K562 (cell line): ENCODE measurements at regions not wholly inside any gene's neighbourhood (a gene's known extent, or its start where the extent isn't known, plus 50 kb on each side); places are given as distances from the start of the nearest gene placed in this dataset.
A peak's percentile ranks its signal among the peaks of the same experiment; 100 is the strongest.

Experiments used
- ATAC-seq: fragments of 200-7000 bp; cut with Tn5 transposase; 3 replicates; pipeline ENCODE4 v1.9.1; 2020; ENCODE audit warnings: moderate library complexity
- BruUV-seq: library from RNA; stranded (reverse); fragments of 400-500 nt; replicated peaks from 2 replicates; lab custom pipeline; 2021; lab: Mats Ljungman, UMichigan
- CTCF ChIA-PET: fragments of 300-600 bp; formaldehyde crosslinking; extraction: SDS; loops from one replicate; lab custom pipeline; 2021; ENCODE audit warnings: low intra/inter-chr PET ratio; lab: Yijun Ruan, JAX
- POLR2A ChIA-PET: fragments of 300-600, 350-650 bp; sonication (Branson Sonifier 250); formaldehyde crosslinking; extraction: SDS; loops from one replicate; lab custom pipeline; 2021; ENCODE audit warnings: antibody characterized with exemption, inconsistent platforms; lab: Yijun Ruan, JAX
- DNase-seq, 4 experiments: peaks; one replicate each; pipeline versions ENCODE4 v3.0.0 to v3.0.0-alpha.2; 2011 to 2018; ENCODE audit warnings: low spot score in 3 of 4, mixed read lengths in 3 of 4; ENCODE audit errors: extremely low read depth in 1 of 4
- FAIRE-seq: peaks from 2 replicates; lab custom pipeline; 2011; peaks lifted over from hg19 to GRCh38; lab: Jason Lieb, UNC
- H2AFZ ChIP-seq: 2 replicates; pipeline ENCODE4 v1.6.0; 2011; ENCODE audit warnings: low read depth, low read length, control low read depth, inconsistent platforms
- H3K27ac ChIP-seq: fragments of 200-600 bp; 3 replicates; pipeline ENCODE4 v1.8.0; 2011; ENCODE audit warnings: low read depth, mild to moderate bottlenecking, control low read depth, inconsistent platforms, low read length, moderate library complexity, mixed read lengths; ENCODE audit errors: extremely low read depth
- H3K27me3 ChIP-seq, 2 experiments: fragments of 300-600 bp in 1 of 2; 2 replicates in 1 of 2; 3 replicates in 1 of 2; pipeline versions ENCODE4 v1.6.0 to v1.8.0; 2011; ENCODE audit warnings: inconsistent platforms in 2 of 2, low read length in 2 of 2, mild to moderate bottlenecking in 1 of 2, mixed read lengths in 1 of 2, moderate library complexity in 1 of 2; ENCODE audit not compliant: control insufficient read depth in 2 of 2, insufficient read depth in 2 of 2
- H3K36me3 ChIP-seq: fragments of 300-600 bp; 3 replicates; pipeline ENCODE4 v1.8.0; 2011; ENCODE audit warnings: mild to moderate bottlenecking, low read length, inconsistent platforms; ENCODE audit not compliant: control insufficient read depth, insufficient read depth
- H3K4me1 ChIP-seq, 2 experiments: fragments of 200-600 bp in 1 of 2; replicated peaks in 1 of 2; 2 replicates in 1 of 2; 3 replicates in 1 of 2; pipeline versions ENCODE4 v1.5.1 to v1.8.0; 2011; ENCODE audit warnings: inconsistent platforms in 2 of 2, low read length in 2 of 2, mild to moderate bottlenecking in 1 of 2, mixed read lengths in 1 of 2, moderate library complexity in 1 of 2; ENCODE audit not compliant: control insufficient read depth in 2 of 2, insufficient read depth in 2 of 2
- H3K4me2 ChIP-seq: 2 replicates; pipeline ENCODE4 v1.6.1; 2011; ENCODE audit warnings: low read length, control low read depth, inconsistent platforms, mixed read lengths; ENCODE audit not compliant: insufficient read depth
- H3K4me3 ChIP-seq: fragments of 200-600 bp; sonication (generic), shearing (Covaris generic); 2 replicates; pipeline ENCODE4 v1.5.1; 2016; ENCODE audit warnings: control low read depth, inconsistent platforms
- H3K79me2 ChIP-seq: fragments of 200-600 bp; 3 replicates; pipeline ENCODE4 v1.8.0; 2011; ENCODE audit warnings: low read length, inconsistent platforms; ENCODE audit not compliant: control insufficient read depth, insufficient read depth
- H3K9ac ChIP-seq, 2 experiments: 2 replicates each; pipeline versions ENCODE4 v1.6.0 to v1.6.1; 2011; ENCODE audit warnings: low read depth in 2 of 2, low read length in 2 of 2, control low read depth in 1 of 2, inconsistent platforms in 1 of 2, mild to moderate bottlenecking in 1 of 2, mixed read lengths in 1 of 2; ENCODE audit not compliant: insufficient read depth in 1 of 2
- H3K9me1 ChIP-seq: one replicate; pipeline ENCODE4 v1.6.0; 2011; ENCODE audit warnings: inconsistent platforms, mild to moderate bottlenecking, low read length, moderate library complexity; ENCODE audit not compliant: control insufficient read depth, insufficient read depth
- H3K9me3 ChIP-seq: replicated peaks from 2 replicates; pipeline ENCODE4 v1.5.1; 2011; ENCODE audit warnings: low read depth, low read length, inconsistent platforms; ENCODE audit not compliant: control insufficient read depth, insufficient read depth
- H4K20me1 ChIP-seq: replicated peaks from 2 replicates; pipeline ENCODE4 v1.6.1; 2011; ENCODE audit warnings: low read length, inconsistent platforms, mixed read lengths; ENCODE audit not compliant: control insufficient read depth, insufficient read depth
- C11orf30 ChIP-seq: fragments of 450-650 bp; IDR thresholded peaks from 2 replicates; pipeline ENCODE4 v1.6.1; 2016; ENCODE audit warnings: low read depth, mild to moderate bottlenecking
- E4F1 ChIP-seq: fragments of 250-450 bp; sonication (Bioruptor Pico); IDR thresholded peaks from 2 replicates; pipeline ENCODE4 v1.5.0; 2021; ENCODE audit warnings: mild to moderate bottlenecking, borderline replicate concordance
- FOXO4 ChIP-seq: fragments of 450-650 bp; formaldehyde crosslinking; IDR thresholded peaks from 2 replicates; pipeline ENCODE4 v1.4.0; 2020; ENCODE audit warnings: mild to moderate bottlenecking, moderate library complexity
- GTF3C2 ChIP-seq: IDR thresholded peaks from 3 replicates; pipeline ENCODE4 v1.6.1; 2011; ENCODE audit warnings: borderline replicate concordance, mild to moderate bottlenecking, moderate library complexity; ENCODE audit not compliant: insufficient read length; ENCODE audit errors: extremely low read depth
- HDAC2 ChIP-seq: fragments of 450-650 bp; IDR thresholded peaks from 2 replicates; pipeline ENCODE4 v1.6.1; 2016; ENCODE audit warnings: mild to moderate bottlenecking
- LARP7 ChIP-seq: fragments of 450-650 bp; IDR thresholded peaks from 2 replicates; pipeline ENCODE4 v1.6.1; 2016
- MAFG ChIP-seq: fragments of 450-650 bp; conservative IDR thresholded peaks from 2 replicates; pipeline ENCODE4 v1.6.1; 2016; ENCODE audit warnings: missing genetic modification characterization, missing compliant biosample characterization
- MAFK ChIP-seq: IDR thresholded peaks from 2 replicates; pipeline ENCODE4 v1.6.1; 2011; ENCODE audit warnings: low read length, improper control_type of control experiment
- MCM5 ChIP-seq: fragments of 450-650 bp; IDR thresholded peaks from 2 replicates; pipeline ENCODE4 v1.6.1; 2016; ENCODE audit warnings: low read depth
- MED1 ChIP-seq: sonication (generic); formaldehyde crosslinking; IDR thresholded peaks from 2 replicates; pipeline ENCODE4 v1.8.1; 2023; ENCODE audit warnings: missing genetic modification reagents, borderline replicate concordance
- RFX7 ChIP-seq: fragments of 250-450 bp; sonication (Bioruptor Pico); IDR thresholded peaks from 2 replicates; pipeline ENCODE4 v1.5.1; 2021; ENCODE audit warnings: mild to moderate bottlenecking
- RNF2 ChIP-seq: sonication (generic); IDR thresholded peaks from 2 replicates; pipeline ENCODE4 v1.6.1; 2016
- SMAD3 ChIP-seq: fragments of 450-650 bp; formaldehyde crosslinking; conservative IDR thresholded peaks from 2 replicates; pipeline ENCODE4 v1.4.0; 2020; ENCODE audit warnings: mild to moderate bottlenecking
- SMAD4 ChIP-seq: fragments of 250-450 bp; sonication (Bioruptor Pico); conservative IDR thresholded peaks from 2 replicates; pipeline ENCODE4 v1.8.0; 2021; ENCODE audit warnings: inconsistent platforms, mild to moderate bottlenecking, moderate library complexity
- SMARCA4 ChIP-seq: fragments of 450-650 bp; IDR thresholded peaks from 2 replicates; pipeline ENCODE4 v1.6.1; 2016
- USF1 ChIP-seq: sonication (generic); formaldehyde crosslinking; IDR thresholded peaks from 2 replicates; pipeline ENCODE4 v1.9.0; 2022; ENCODE audit warnings: mild to moderate bottlenecking, missing genetic modification reagents
- ZBTB17 ChIP-seq: fragments of 450-650 bp; formaldehyde crosslinking; IDR thresholded peaks from 2 replicates; pipeline ENCODE4 v1.4.0; 2020; ENCODE audit warnings: mild to moderate bottlenecking
- ZKSCAN8 ChIP-seq: fragments of 200-800 bp; sonication (Bioruptor generic); IDR thresholded peaks from 2 replicates; pipeline ENCODE4 v1.6.1; 2016; ENCODE audit warnings: missing genetic modification characterization, missing compliant biosample characterization
- ZNF316 ChIP-seq: fragments of 450-650 bp; IDR thresholded peaks from 2 replicates; pipeline ENCODE4 v1.6.1; 2016
- ZZZ3 ChIP-seq: fragments of 450-650 bp; IDR thresholded peaks from 2 replicates; pipeline ENCODE4 v1.6.1; 2016; ENCODE audit warnings: antibody characterized with exemption, mild to moderate bottlenecking, moderate library complexity
- WGBS: fragments of 100-300 bp; shearing (Covaris generic); methylation state at CpG from one replicate; pipeline ENCODE4 v1.1.6; 2016; ENCODE audit warnings: low coverage, mixed read lengths; ENCODE audit not compliant: insufficient coverage; ENCODE audit errors: missing lambda C conversion rate; 5-methylcytosine and 5-hydroxymethylcytosine counted together
- in situ Hi-C: fragments of 300-500 bp; cut with MboI; formaldehyde crosslinking; loops from 4 replicates; pipeline ENCODE4 v1.15.0; 2018; ENCODE audit warnings: inconsistent platforms, mixed read lengths
- intact Hi-C: fragments of 100-400 bp; cut with micrococcal nuclease; formaldehyde crosslinking; loops from 2 replicates; pipeline ENCODE4 v1.14.2; 2022

GRCh38 chr4:32662803-32663202 is 1942.6 kb downstream of the PCDH7 start:
- ChIA-PET CTCF (no interaction called here), POLR2A (no interaction called here)
- Histone ChIP-seq H3K9me3 (no peaks in the 10 kb centered on the region), H3K9ac (no peak overlapping the region), H3K79me2 (no peaks in the 10 kb centered on the region), H3K4me2 (no peak overlapping the region), H3K4me3 (no peak overlapping the region), H3K27me3 (no peaks in the 10 kb centered on the region), H3K36me3 (no peaks in the 10 kb centered on the region), H2AFZ (no peak overlapping the region), H3K9me1 (no peaks in the 10 kb centered on the region), H3K27ac (no peak overlapping the region), H4K20me1 (no peaks in the 10 kb centered on the region), H3K4me1 (no peaks in the 10 kb centered on the region)
- 0% methylated on average over 2 of the region's 2 CpGs for WGBS
- intact Hi-C loops: no loop called here
- ATAC-seq (no peak), FAIRE-seq (no peak), DNase-seq (no peak)
- in situ Hi-C loops: no loop called here
- no TSS peak for BruUV-seq
- TF ChIP-seq LARP7 (no peak), ZNF316 (peak; percentile 59), USF1 (no peak), ZBTB17 (no peak), ZKSCAN8 (no peak), SMAD3 (no peak), FOXO4 (no peak), GTF3C2 (no peak), MED1 (CRISPR knock-in tag) (no peak), SMAD4 (CRISPR knock-in tag) (no peak), SMARCA4 (no peak), RFX7 (CRISPR knock-in tag) (no peak), E4F1 (CRISPR knock-in tag) (no peak), C11orf30 (peak; percentile 44; the same call in 1 of the 2 replicates), MAFK (peak; percentile 69), ZZZ3 (no peak), MCM5 (no peak), MAFG (peak; percentile 63), HDAC2 (no peak), RNF2 (no peak)
